ENCODE measurements at regions not wholly inside any gene's neighbourhood (a gene's known extent, or its start where the extent isn't known, plus 50 kb on each side); places are given as distances from the start of the nearest gene placed in this dataset.

DNA sequence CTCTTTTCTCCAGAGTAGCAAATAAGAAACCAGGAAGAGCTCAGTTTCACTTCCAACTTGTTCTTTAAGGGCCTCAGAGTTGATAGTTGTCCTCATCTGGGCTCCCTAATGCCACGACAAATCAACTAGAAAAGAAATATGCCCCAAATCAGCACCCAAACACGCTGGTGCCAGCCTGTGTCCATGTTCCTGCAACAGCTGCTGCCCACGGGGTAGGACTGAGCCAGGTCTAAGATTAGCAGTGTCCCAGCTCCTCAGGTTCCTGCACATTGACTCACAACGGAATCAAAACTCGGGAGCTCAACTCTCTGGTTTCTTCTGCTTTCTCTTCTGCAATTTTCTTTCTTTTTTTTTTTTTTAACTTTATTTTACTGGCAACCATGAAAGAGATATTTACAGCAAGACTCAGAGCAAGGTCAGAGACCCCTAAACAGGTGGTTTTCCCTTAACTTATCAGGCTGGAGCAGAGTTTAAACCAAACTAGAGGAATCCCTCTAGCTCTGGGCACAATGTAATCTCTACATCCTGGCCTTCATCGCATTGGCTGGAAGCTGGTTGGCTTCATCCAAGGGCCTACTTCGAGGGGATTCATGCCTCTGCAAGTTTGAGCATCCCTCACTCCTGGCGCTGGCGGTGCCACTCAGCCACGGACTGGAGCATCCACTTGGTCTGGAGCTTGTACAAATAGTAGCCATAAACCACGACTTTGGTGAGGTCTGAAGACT lies 126.1 kb downstream of the PFKFB3 start:
- no TSS peak for BruUV-seq (replicated peaks)
- H2AFZ ChIP-seq (ENCODE audit: low read depth, low read length, poor library complexity, severe bottlenecking), result no peak overlapping the region
- no peak overlapping the region for H3K9ac ChIP-seq (ENCODE audit: low read length)
- ChIA-PET RAD21 (ENCODE audit: low non-redundant PET in 1 of 2, low total read pairs in 2 of 2, uncharacterized antibody in 2 of 2, unreplicated experiment in 2 of 2) (no interaction called here), CTCF (no interaction called here), POLR2A (no interaction called here)
- no peaks in the 10 kb centered on the region for H3K27me3 ChIP-seq (ENCODE audit: insufficient read depth, low read length)
- intact Hi-C loops (cut with micrococcal nuclease), result no loop called here
- H3K4me3 ChIP-seq (replicated peaks in 1 of 2; ENCODE audit: low read depth in 1 of 2, low read length in 2 of 2), result no peak overlapping the region
- DNase-seq (ENCODE audit: low read depth, low spot score) (no peak), ATAC-seq (no peak)
- no peak overlapping the region for H3K4me2 ChIP-seq (ENCODE audit: low read length)
- no peaks in the 10 kb centered on the region for H3K9me2 ChIP-seq (ENCODE audit: insufficient read depth)
- no peaks in the 10 kb centered on the region for H3K9me3 ChIP-seq (ENCODE audit: control insufficient read depth in 1 of 2, insufficient read depth in 1 of 2, low read depth in 1 of 2, low read length in 2 of 2)
- H4K20me1 ChIP-seq (ENCODE audit: insufficient read depth), result no peaks in the 10 kb centered on the region
- H3K4me1 ChIP-seq (ENCODE audit: control insufficient read depth in 1 of 2, insufficient read depth in 2 of 2, low read length in 2 of 2), result no peaks in the 10 kb centered on the region
- no peaks in the 10 kb centered on the region for H3K36me3 ChIP-seq (ENCODE audit: control insufficient read depth in 1 of 2, insufficient read depth in 2 of 2, low read length in 2 of 2)
- no peak overlapping the region for H3K27ac ChIP-seq (ENCODE audit: low read depth, low read length)
- TF ChIP-seq ZNF274 (IDR thresholded peaks at IDR 0.05; ENCODE audit: low read depth, low read length) (no peak), POLR2AphosphoS5 (IDR thresholded peaks at IDR 0.05; ENCODE audit: low read depth, low read length) (no peak), EZH2 (IDR thresholded peaks at IDR 0.05) (no peak), POLR2A (IDR thresholded peaks at IDR 0.05; ENCODE audit: borderline replicate concordance, extremely low read depth, insufficient read depth, insufficient read length) (no peak), EZH2phosphoT487 (IDR thresholded peaks at IDR 0.05; ENCODE audit: borderline replicate concordance) (no peak), TCF7L2 (IDR thresholded peaks at IDR 0.05; ENCODE audit: borderline replicate concordance, extremely low read depth, insufficient read depth, insufficient read length) (no peak), SP1 (IDR thresholded peaks at IDR 0.05; ENCODE audit: low read depth) (no peak), ZFX (IDR thresholded peaks at IDR 0.05) (no peak), SIN3A (IDR thresholded peaks at IDR 0.05; ENCODE audit: low read depth) (no peak), YY1 (IDR thresholded peaks at IDR 0.05; ENCODE audit: extremely low read depth, insufficient replicate concordance, low read depth, low read length) (no peak)
- TF ChIP-seq, protein P1, sequence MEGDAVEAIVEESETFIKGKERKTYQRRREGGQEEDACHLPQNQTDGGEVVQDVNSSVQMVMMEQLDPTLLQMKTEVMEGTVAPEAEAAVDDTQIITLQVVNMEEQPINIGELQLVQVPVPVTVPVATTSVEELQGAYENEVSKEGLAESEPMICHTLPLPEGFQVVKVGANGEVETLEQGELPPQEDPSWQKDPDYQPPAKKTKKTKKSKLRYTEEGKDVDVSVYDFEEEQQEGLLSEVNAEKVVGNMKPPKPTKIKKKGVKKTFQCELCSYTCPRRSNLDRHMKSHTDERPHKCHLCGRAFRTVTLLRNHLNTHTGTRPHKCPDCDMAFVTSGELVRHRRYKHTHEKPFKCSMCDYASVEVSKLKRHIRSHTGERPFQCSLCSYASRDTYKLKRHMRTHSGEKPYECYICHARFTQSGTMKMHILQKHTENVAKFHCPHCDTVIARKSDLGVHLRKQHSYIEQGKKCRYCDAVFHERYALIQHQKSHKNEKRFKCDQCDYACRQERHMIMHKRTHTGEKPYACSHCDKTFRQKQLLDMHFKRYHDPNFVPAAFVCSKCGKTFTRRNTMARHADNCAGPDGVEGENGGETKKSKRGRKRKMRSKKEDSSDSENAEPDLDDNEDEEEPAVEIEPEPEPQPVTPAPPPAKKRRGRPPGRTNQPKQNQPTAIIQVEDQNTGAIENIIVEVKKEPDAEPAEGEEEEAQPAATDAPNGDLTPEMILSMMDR (IDR thresholded peaks at IDR 0.05 in 2 of 3, conservative IDR thresholded peaks at IDR 0.05 in 1 of 3; ENCODE audit: borderline replicate concordance in 1 of 3, insufficient read depth in 1 of 3, low read depth in 2 of 3, low read length in 2 of 3), result no peak
- TF ChIP-seq, protein P2, sequence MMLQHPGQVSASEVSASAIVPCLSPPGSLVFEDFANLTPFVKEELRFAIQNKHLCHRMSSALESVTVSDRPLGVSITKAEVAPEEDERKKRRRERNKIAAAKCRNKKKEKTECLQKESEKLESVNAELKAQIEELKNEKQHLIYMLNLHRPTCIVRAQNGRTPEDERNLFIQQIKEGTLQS (IDR thresholded peaks at IDR 0.05), result no peak
- TF ChIP-seq, protein P3, sequence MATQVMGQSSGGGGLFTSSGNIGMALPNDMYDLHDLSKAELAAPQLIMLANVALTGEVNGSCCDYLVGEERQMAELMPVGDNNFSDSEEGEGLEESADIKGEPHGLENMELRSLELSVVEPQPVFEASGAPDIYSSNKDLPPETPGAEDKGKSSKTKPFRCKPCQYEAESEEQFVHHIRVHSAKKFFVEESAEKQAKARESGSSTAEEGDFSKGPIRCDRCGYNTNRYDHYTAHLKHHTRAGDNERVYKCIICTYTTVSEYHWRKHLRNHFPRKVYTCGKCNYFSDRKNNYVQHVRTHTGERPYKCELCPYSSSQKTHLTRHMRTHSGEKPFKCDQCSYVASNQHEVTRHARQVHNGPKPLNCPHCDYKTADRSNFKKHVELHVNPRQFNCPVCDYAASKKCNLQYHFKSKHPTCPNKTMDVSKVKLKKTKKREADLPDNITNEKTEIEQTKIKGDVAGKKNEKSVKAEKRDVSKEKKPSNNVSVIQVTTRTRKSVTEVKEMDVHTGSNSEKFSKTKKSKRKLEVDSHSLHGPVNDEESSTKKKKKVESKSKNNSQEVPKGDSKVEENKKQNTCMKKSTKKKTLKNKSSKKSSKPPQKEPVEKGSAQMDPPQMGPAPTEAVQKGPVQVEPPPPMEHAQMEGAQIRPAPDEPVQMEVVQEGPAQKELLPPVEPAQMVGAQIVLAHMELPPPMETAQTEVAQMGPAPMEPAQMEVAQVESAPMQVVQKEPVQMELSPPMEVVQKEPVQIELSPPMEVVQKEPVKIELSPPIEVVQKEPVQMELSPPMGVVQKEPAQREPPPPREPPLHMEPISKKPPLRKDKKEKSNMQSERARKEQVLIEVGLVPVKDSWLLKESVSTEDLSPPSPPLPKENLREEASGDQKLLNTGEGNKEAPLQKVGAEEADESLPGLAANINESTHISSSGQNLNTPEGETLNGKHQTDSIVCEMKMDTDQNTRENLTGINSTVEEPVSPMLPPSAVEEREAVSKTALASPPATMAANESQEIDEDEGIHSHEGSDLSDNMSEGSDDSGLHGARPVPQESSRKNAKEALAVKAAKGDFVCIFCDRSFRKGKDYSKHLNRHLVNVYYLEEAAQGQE (IDR thresholded peaks at IDR 0.05; ENCODE audit: low read depth), result no peak
- TF ChIP-seq, protein P4, sequence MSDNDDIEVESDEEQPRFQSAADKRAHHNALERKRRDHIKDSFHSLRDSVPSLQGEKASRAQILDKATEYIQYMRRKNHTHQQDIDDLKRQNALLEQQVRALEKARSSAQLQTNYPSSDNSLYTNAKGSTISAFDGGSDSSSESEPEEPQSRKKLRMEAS (IDR thresholded peaks at IDR 0.05), result no peak
- no peaks in the 10 kb centered on the region for H3K79me2 ChIP-seq (ENCODE audit: insufficient read depth, low read length)

Measured in HCT116 (cell line).